GM12878 (cell line): ENCODE measurements at regions not wholly inside any gene's neighbourhood (a gene's known extent, or its start where the extent isn't known, plus 50 kb on each side); places are given as distances from the start of the nearest gene placed in this dataset.

Source experiments
- ATAC-seq: fragments of 200-7000 bp; cut with Tn5 transposase; 3 replicates; pipeline ENCODE4 v1.9.1; 2020; ENCODE audit warnings: mild to moderate bottlenecking, moderate library complexity
- BruUV-seq: library from RNA; stranded (reverse); fragments of 400-500 nt; replicated peaks from 2 replicates; lab custom pipeline; 2021; lab: Mats Ljungman, UMichigan
- CTCF ChIA-PET: fragments of 300-600 bp; sonication (Branson Sonifier 250); formaldehyde crosslinking; extraction: SDS; loops from one replicate; lab custom pipeline; 2021; ENCODE audit warnings: inconsistent platforms; lab: Yijun Ruan, JAX
- POLR2A ChIA-PET: fragments of 350-600 bp; formaldehyde crosslinking; extraction: SDS; loops from one replicate; lab custom pipeline; 2021; ENCODE audit warnings: inconsistent platforms; lab: Charles Lee
- RAD21 ChIA-PET: fragments of 300-600 bp; sonication (Branson Sonifier 250); formaldehyde crosslinking; loops from one replicate; lab custom pipeline; 2023; ENCODE audit warnings: antibody characterized with exemption; ENCODE audit not compliant: unreplicated experiment; lab: Charles Lee
- SMC1A ChIA-PET: fragments of 300-600 bp; sonication (Branson Sonifier 250); formaldehyde crosslinking; loops from one replicate; lab custom pipeline; 2023; ENCODE audit not compliant: unreplicated experiment, uncharacterized antibody; lab: Charles Lee
- DNase-seq: peaks from one replicate; pipeline ENCODE4 v3.0.0-alpha.2; 2011; ENCODE audit warnings: low read depth, low spot score
- FAIRE-seq: peaks from 3 replicates; lab custom pipeline; 2011; peaks lifted over from hg19 to GRCh38; lab: Jason Lieb, UNC
- H2AFZ ChIP-seq: 2 replicates; pipeline ENCODE4 v1.6.0; 2011; ENCODE audit warnings: low read depth, low read length, control low read depth; ENCODE audit not compliant: control insufficient read depth
- H3K27ac ChIP-seq: 2 replicates; pipeline ENCODE4 v1.5.1; 2011; ENCODE audit warnings: control low read depth; ENCODE audit not compliant: control insufficient read depth, insufficient read depth
- H3K27me3 ChIP-seq, 2 experiments: replicated peaks in 1 of 2; 2 replicates each; pipeline versions ENCODE4 v1.6.0 to v1.6.1; 2011; ENCODE audit warnings: low read length in 1 of 2; ENCODE audit not compliant: control insufficient read depth in 2 of 2, insufficient read depth in 2 of 2
- H3K36me3 ChIP-seq, 2 experiments: 2 replicates each; pipeline ENCODE4 v1.5.1; 2011; ENCODE audit warnings: low read length in 1 of 2; ENCODE audit not compliant: control insufficient read depth in 2 of 2, insufficient read depth in 2 of 2
- H3K4me1 ChIP-seq: 2 replicates; pipeline ENCODE4 v1.6.1; 2011; ENCODE audit warnings: mild to moderate bottlenecking, low read length, moderate library complexity, mixed read lengths; ENCODE audit not compliant: control insufficient read depth, insufficient read depth
- H3K4me2 ChIP-seq: 2 replicates; pipeline ENCODE4 v1.6.0; 2011; ENCODE audit warnings: control low read depth; ENCODE audit not compliant: control insufficient read depth, insufficient read depth
- H3K4me3 ChIP-seq: fragments of 200-600 bp; sonication (generic); 2 replicates; pipeline ENCODE4 v1.5.1; 2016
- H3K79me2 ChIP-seq: 2 replicates; pipeline ENCODE4 v1.6.0; 2011; ENCODE audit warnings: low read length; ENCODE audit not compliant: control insufficient read depth, insufficient read depth
- H3K9ac ChIP-seq: 2 replicates; pipeline ENCODE4 v1.8.0; 2011; ENCODE audit warnings: low read length, control low read depth, mixed read lengths; ENCODE audit not compliant: control insufficient read depth, insufficient read depth
- H3K9me3 ChIP-seq: replicated peaks from 3 replicates; pipeline ENCODE4 v1.5.1; 2011; ENCODE audit warnings: mild to moderate bottlenecking, low read length; ENCODE audit not compliant: control insufficient read depth, insufficient read depth
- H4K20me1 ChIP-seq: 2 replicates; pipeline ENCODE4 v1.6.0; 2011; ENCODE audit not compliant: control insufficient read depth, insufficient read depth
- EED ChIP-seq: sonication (generic); IDR thresholded peaks from 2 replicates; pipeline ENCODE4 v1.6.1; 2016; ENCODE audit warnings: antibody characterized with exemption, low read depth
- EZH2 ChIP-seq: IDR thresholded peaks from 2 replicates; pipeline ENCODE4 v1.6.1; 2012; ENCODE audit warnings: low read depth, mild to moderate bottlenecking, control low read depth, inconsistent platforms, low read length, borderline replicate concordance; ENCODE audit not compliant: control insufficient read depth
- IRF4 ChIP-seq: IDR thresholded peaks from 2 replicates; pipeline ENCODE4 v1.6.1; 2011; ENCODE audit warnings: low read depth, low read length
- JUND ChIP-seq: IDR thresholded peaks from 2 replicates; pipeline ENCODE4 v1.6.1; 2012; ENCODE audit warnings: low read depth, mild to moderate bottlenecking, low read length, improper control_type of control experiment, moderate library complexity
- WGBS: methylation state at CpG from one replicate; pipeline ENCODE4 v1.1.6; 2016; ENCODE audit warnings: low lambda C conversion rate; ENCODE audit not compliant: insufficient replicate concordance, insufficient coverage; ENCODE audit errors: missing lambda C conversion rate; 5-methylcytosine and 5-hydroxymethylcytosine counted together
- in situ Hi-C: fragments of 300-500 bp; cut with MboI; formaldehyde crosslinking; loops from 9 replicates; pipeline ENCODE4 v1.14.3; 2018; ENCODE audit warnings: mixed read lengths
- intact Hi-C: fragments of 100-400 bp; cut with micrococcal nuclease; formaldehyde crosslinking; loops from one replicate; pipeline ENCODE4 v1.14.2; 2022; ENCODE audit not compliant: unreplicated experiment
- TF ChIP-seq, protein P1 (sequence below): IDR thresholded peaks from 2 replicates; pipeline ENCODE4 v1.6.1; 2012; ENCODE audit warnings: low read depth, low read length, improper control_type of control experiment

DNA sequence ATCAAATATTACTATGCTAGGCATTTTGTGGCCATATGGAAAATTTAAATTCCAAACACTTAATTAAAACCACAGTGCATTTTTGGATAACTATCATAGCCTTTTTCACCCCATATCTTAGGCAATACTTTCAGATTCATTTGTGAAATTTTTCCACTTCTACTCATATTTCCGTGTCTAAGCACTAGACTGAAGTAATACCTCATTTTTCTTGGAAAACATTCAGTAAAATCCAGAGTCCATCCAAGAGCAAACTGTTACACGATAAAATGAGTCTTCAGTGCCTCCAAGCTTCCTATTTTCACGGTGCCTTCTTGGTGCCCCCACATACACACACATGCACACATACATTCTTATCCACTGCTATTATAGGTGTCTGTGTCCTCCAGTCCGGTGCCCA is 845.9 kb downstream of the TBL1XR1 start:
- no peaks in the 10 kb centered on the region for H3K4me1 ChIP-seq
- BruUV-seq = no TSS peak
- DNase-seq = no peak
- no peak for FAIRE-seq
- no peaks in the 10 kb centered on the region for H3K79me2 ChIP-seq
- no peaks in the 10 kb centered on the region for H4K20me1 ChIP-seq
- intact Hi-C loops = no loop called here
- WGBS = 0% methylated on average over 4 of the region's 4 CpGs
- no peak overlapping the region for H3K4me3 ChIP-seq
- RAD21 ChIA-PET = no interaction called here
- SMC1A ChIA-PET = no interaction called here
- H3K36me3 ChIP-seq = no peaks in the 10 kb centered on the region
- H2AFZ ChIP-seq = no peak overlapping the region
- H3K9me3 ChIP-seq = no peaks in the 10 kb centered on the region
- CTCF ChIA-PET = no interaction called here
- ATAC-seq = no peak
- H3K27me3 ChIP-seq = no peaks in the 10 kb centered on the region
- H3K27ac ChIP-seq = no peak overlapping the region
- H3K4me2 ChIP-seq = no peak overlapping the region
- in situ Hi-C loops = no loop called here
- TF ChIP-seq JUND = no peak
- POLR2A ChIA-PET = no interaction called here
- H3K9ac ChIP-seq = no peak overlapping the region

DNA sequence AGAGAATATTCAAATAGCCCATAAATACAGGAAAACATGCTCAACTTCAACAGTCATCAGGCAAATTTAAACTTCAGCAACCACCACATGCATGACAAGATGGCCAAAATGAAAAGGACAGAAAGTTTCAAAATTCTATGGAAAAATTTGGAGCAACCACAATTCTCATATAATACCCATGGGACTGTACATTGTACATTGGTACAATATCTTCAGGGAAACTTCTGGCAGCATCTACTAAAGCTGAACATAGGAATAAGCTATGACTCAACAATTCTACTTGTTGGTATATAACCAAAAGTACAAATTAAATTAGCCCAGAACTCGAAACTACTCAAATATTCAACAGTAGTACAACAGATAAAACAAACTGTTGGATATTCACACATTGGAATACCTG is 847.6 kb downstream of the TBL1XR1 start:
- 0% methylated on average over 1 of the region's 1 CpG for WGBS

More for the DNA sequence above, 847.6 kb downstream of the TBL1XR1 start:
- H2AFZ ChIP-seq = no peak overlapping the region
- H3K4me1 ChIP-seq = no peaks in the 10 kb centered on the region
- SMC1A ChIA-PET = no interaction called here
- BruUV-seq = no TSS peak
- no peaks in the 10 kb centered on the region for H3K79me2 ChIP-seq
- FAIRE-seq (no peak), DNase-seq (no peak), ATAC-seq (no peak)
- no peaks in the 10 kb centered on the region for H4K20me1 ChIP-seq
- POLR2A ChIA-PET = no interaction called here
- TF ChIP-seq EED (no peak), IRF4 (no peak), EZH2 (no peak)
- TF ChIP-seq, protein P1, sequence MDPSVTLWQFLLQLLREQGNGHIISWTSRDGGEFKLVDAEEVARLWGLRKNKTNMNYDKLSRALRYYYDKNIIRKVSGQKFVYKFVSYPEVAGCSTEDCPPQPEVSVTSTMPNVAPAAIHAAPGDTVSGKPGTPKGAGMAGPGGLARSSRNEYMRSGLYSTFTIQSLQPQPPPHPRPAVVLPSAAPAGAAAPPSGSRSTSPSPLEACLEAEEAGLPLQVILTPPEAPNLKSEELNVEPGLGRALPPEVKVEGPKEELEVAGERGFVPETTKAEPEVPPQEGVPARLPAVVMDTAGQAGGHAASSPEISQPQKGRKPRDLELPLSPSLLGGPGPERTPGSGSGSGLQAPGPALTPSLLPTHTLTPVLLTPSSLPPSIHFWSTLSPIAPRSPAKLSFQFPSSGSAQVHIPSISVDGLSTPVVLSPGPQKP = no peak
- H3K9me3 ChIP-seq = no peaks in the 10 kb centered on the region
- RAD21 ChIA-PET = no interaction called here
- no peak overlapping the region for H3K9ac ChIP-seq
- intact Hi-C loops (no loop called here), in situ Hi-C loops (no loop called here)
- no peak overlapping the region for H3K27ac ChIP-seq
- CTCF ChIA-PET = interaction anchor here (0.7 kb wide), 1 partner anchor 9 kb away, joined by 3 read pairs; no protein-coding TSS in a partner anchor
- no peak overlapping the region for H3K4me3 ChIP-seq
- H3K36me3 ChIP-seq = no peaks in the 10 kb centered on the region
- H3K27me3 ChIP-seq = no peaks in the 10 kb centered on the region
- no peak overlapping the region for H3K4me2 ChIP-seq
